MCF 10A (cell line): ENCODE measurements at regions not wholly inside any gene's neighbourhood (a gene's known extent, or its start where the extent isn't known, plus 50 kb on each side); places are given as distances from the start of the nearest gene placed in this dataset.

Experiments used
- BruUV-seq: library from RNA; stranded (reverse); fragments of 400-500 nt; replicated peaks from 2 replicates; lab custom pipeline; 2021; lab: Mats Ljungman, UMichigan
- CTCF ChIA-PET: fragments of 300-600 bp; sonication (Branson Sonifier 250); formaldehyde crosslinking; extraction: SDS; loops from one replicate; lab custom pipeline; 2021; ENCODE audit warnings: antibody characterized with exemption, inconsistent platforms; lab: Yijun Ruan, JAX
- POLR2A ChIA-PET: fragments of 300-600, 350-650 bp; sonication (Branson Sonifier 250); formaldehyde crosslinking; extraction: SDS; loops from one replicate; lab custom pipeline; 2020; ENCODE audit warnings: antibody characterized with exemption, inconsistent platforms; lab: Yijun Ruan, JAX
- DNase-seq: peaks from one replicate; pipeline ENCODE4 v3.0.0-alpha.2; 2018; ENCODE audit not compliant: unreplicated experiment
- H3K27ac Mint-ChIP-seq: one replicate; pipeline ENCODE4 v1.8.0; 2022; ENCODE audit warnings: mild to moderate bottlenecking, low read depth, mixed read lengths; ENCODE audit not compliant: unreplicated experiment
- H3K27me3 Mint-ChIP-seq: one replicate; pipeline ENCODE4 v1.8.0; 2022; ENCODE audit warnings: mixed read lengths; ENCODE audit not compliant: insufficient read depth, unreplicated experiment
- H3K36me3 Mint-ChIP-seq: one replicate; pipeline ENCODE4 v1.8.0; 2022; ENCODE audit warnings: mild to moderate bottlenecking, moderate library complexity, mixed read lengths; ENCODE audit not compliant: insufficient read depth, unreplicated experiment
- H3K4me1 Mint-ChIP-seq: one replicate; pipeline ENCODE4 v1.8.0; 2022; ENCODE audit warnings: mixed read lengths; ENCODE audit not compliant: insufficient read depth, unreplicated experiment
- H3K4me3 Mint-ChIP-seq: one replicate; pipeline ENCODE4 v1.8.0; 2022; ENCODE audit warnings: mild to moderate bottlenecking, moderate library complexity, mixed read lengths; ENCODE audit not compliant: unreplicated experiment
- H3K9me3 Mint-ChIP-seq: one replicate; pipeline ENCODE4 v1.8.0; 2022; ENCODE audit warnings: mixed read lengths; ENCODE audit not compliant: unreplicated experiment
- intact Hi-C: fragments of 100-400 bp; cut with micrococcal nuclease; formaldehyde crosslinking; loops from 2 replicates; pipeline ENCODE4 v1.14.1; 2022
- TF ChIP-seq, protein P1 (sequence below): fragments of 200-600 bp; IDR thresholded peaks from one replicate; pipeline ENCODE4 v1.8.0; 2022; ENCODE audit warnings: antibody characterized with exemption, mild to moderate bottlenecking; ENCODE audit not compliant: unreplicated experiment

DNA sequence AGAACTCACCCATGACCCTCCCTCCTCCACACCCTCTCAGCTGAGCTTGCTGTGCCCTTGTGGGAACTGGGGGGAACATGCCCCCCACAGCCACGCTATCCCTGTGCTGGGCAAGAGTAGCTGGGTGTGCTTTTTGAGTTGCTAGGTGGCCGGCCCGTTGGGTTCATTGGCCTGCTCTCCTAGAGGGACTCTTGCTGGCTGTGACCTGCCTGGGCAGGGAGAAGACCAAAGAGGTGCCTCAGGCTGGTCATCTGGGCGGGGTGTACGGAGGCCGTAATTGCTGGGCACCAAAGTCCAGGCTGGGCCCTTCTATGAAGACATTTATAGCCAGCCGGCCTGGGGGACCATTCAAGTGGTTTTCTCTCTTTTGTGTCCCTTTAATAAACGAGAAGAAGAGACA lies 138.3 kb upstream of the ZBTB40 start:
- DNase-seq = no peak
- ChIA-PET POLR2A (no interaction called here), CTCF (no interaction called here)
- H3K27ac Mint-ChIP-seq = no peak overlapping the region
- H3K9me3 Mint-ChIP-seq = no peaks in the 10 kb centered on the region
- TF ChIP-seq, protein P1, sequence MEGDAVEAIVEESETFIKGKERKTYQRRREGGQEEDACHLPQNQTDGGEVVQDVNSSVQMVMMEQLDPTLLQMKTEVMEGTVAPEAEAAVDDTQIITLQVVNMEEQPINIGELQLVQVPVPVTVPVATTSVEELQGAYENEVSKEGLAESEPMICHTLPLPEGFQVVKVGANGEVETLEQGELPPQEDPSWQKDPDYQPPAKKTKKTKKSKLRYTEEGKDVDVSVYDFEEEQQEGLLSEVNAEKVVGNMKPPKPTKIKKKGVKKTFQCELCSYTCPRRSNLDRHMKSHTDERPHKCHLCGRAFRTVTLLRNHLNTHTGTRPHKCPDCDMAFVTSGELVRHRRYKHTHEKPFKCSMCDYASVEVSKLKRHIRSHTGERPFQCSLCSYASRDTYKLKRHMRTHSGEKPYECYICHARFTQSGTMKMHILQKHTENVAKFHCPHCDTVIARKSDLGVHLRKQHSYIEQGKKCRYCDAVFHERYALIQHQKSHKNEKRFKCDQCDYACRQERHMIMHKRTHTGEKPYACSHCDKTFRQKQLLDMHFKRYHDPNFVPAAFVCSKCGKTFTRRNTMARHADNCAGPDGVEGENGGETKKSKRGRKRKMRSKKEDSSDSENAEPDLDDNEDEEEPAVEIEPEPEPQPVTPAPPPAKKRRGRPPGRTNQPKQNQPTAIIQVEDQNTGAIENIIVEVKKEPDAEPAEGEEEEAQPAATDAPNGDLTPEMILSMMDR = no peak
- H3K36me3 Mint-ChIP-seq = no peaks in the 10 kb centered on the region
- no peaks in the 10 kb centered on the region for H3K4me1 Mint-ChIP-seq
- H3K4me3 Mint-ChIP-seq = no peak overlapping the region
- BruUV-seq = no TSS peak
- peaks cover 48% of the 10 kb centered on the region for H3K27me3 Mint-ChIP-seq
- intact Hi-C loops = no loop called here

DNA sequence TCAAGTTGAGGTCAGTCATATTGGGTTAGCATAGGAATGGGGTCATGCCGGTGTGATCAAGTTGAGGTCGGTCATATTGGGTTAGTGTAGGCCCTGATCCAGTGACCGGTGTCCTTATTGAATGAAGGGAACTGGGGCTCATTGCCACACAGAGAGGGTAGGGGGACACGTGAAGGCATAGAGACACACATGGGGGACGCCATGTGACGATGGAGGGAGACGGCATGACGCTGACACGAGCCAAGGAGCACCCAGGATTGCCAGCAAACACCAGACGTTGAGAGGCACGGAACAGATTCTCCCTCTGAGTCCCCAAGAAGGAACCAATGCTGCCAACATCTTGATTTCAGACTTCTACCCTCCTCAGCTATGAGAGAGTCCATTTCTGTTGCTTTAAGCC lies 136.9 kb upstream of the ZBTB40 start:
- H3K27me3 Mint-ChIP-seq = peaks cover 34% of the 10 kb centered on the region
- CTCF ChIA-PET = no interaction called here

DNA sequence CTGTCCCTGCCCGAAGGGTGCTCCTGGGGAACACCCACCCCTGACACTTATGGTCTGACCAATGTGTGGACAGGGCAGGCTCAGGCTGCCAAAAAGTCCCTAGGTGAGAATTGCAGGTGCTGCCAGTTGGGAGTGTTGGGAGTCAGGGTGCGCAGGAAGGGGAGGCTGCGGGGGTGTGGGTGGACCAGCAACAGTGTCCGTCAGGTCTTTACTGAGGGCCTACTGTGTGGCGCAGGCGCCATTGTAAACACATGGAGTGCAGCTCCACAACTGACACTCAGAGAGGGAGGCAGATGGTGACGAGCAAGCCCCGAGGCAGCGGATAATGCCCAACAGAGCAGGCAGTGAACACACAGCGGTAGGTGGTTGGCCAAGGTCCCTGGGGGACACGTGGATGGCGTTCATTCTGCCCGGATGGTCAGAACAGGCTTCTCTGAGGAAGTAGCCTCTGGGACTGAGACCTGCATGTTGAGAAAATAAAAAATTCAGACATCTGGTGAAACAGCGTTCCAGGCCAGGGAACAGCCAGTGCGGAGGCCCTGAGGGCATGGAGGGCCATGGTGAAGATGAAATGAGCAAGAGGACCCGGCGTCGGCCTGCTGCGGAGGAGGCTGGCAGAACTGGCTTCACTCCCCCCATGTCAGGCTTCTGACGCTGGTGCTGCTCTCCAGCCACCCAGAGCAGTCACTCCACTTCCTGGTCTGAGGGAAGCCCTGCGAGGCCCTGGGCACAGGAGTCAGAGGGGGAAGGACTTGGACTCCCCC lies 136.2 kb upstream of the ZBTB40 start:
- Mint-ChIP-seq H3K27me3 (peaks cover 32% of the 10 kb centered on the region), H3K36me3 (no peaks in the 10 kb centered on the region), H3K4me3 (no peak overlapping the region), H3K27ac (no peak overlapping the region), H3K9me3 (no peaks in the 10 kb centered on the region), H3K4me1 (no peaks in the 10 kb centered on the region)
- TF ChIP-seq, protein P1 = no peak
- no peak for DNase-seq
- ChIA-PET CTCF (no interaction called here), POLR2A (no interaction called here)
- no TSS peak for BruUV-seq
- intact Hi-C loops = no loop called here

More for the DNA sequence above, 136.9 kb upstream of the ZBTB40 start:
- TF ChIP-seq, protein P1 = no peak
- Mint-ChIP-seq H3K4me3 (no peak overlapping the region), H3K9me3 (no peaks in the 10 kb centered on the region), H3K36me3 (no peaks in the 10 kb centered on the region), H3K4me1 (no peaks in the 10 kb centered on the region), H3K27ac (no peak overlapping the region)
- no peak for DNase-seq
- BruUV-seq = no TSS peak
- POLR2A ChIA-PET = interaction anchor here (0.5 kb wide), 1 partner anchor 1681 kb away, joined by 3 read pairs; no protein-coding TSS in a partner anchor
- intact Hi-C loops = no loop called here

DNA sequence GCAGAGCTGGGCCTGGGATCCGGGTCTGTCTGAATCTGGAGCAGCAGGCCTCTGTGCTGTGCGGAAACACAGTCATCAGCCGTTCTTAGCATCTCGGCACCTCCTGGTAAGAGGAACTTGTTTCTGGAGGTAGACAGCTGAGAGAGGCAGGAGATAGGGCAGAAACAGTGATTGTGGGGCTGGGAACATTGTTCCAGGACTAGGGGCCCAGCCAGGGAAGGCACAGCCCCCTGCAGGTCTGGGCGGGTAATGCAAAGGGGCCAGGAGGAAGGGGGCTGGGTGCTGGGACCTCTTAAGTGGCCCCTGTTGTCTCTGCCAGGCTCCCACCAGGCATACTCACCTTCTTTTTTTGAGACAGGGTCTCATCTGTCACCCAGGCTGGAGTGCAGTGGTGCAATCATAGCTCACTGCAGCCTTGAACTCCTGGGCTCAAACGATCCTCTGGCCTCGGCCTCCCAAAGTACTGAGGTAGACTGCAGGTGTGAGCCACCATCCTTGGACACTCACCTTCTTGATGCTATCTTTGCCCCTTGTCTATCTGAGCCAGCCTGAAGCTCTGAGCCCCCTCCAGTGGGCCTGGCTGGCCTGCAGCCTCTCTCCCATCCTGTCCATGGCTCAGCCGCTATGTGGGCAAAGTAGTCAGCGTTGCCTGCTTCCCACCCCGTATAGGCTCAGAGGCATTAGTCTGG lies 134.3 kb upstream of the ZBTB40 start:
- Mint-ChIP-seq H3K9me3 (no peaks in the 10 kb centered on the region), H3K36me3 (no peaks in the 10 kb centered on the region), H3K27me3 (peaks cover 22% of the 10 kb centered on the region), H3K4me3 (no peak overlapping the region), H3K4me1 (no peaks in the 10 kb centered on the region), H3K27ac (no peak overlapping the region)
- peak; percentile 18 for DNase-seq
- BruUV-seq = no TSS peak
- TF ChIP-seq, protein P1 = peak; percentile 51
- ChIA-PET CTCF (interaction anchor here (0.6 kb wide), 2 partner anchors 251 to 630 kb away, joined by 3 to 4 read pairs; no protein-coding TSS in a partner anchor), POLR2A (no interaction called here)
- intact Hi-C loops = no loop called here
